ENCODE measurements at regions not wholly inside any gene's neighbourhood (a gene's known extent, or its start where the extent isn't known, plus 50 kb on each side); places are given as distances from the start of the nearest gene placed in this dataset.

DNA sequence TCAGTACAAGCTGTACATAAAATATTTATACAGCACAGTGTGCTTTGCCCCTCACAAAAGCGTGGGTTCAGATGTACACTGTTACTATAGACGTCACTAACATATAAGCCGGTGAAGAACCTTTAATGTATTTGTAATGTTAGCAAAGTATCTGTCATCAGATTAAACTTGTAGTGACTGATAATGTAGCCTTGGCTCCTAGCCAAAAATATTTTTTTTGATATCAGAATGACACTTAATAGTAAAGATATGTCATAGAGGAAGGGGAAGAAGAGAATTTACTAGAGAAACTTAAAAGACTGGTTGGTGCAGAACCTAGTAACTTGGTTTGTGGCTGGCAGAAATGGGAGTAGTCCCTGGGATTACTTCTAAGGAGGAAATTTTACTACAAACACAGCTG, 258.7 kb upstream of the DMRT1 start:
- Histone ChIP-seq H3K4me1 (no peaks in the 10 kb centered on the region), H3K9me3 (no peaks in the 10 kb centered on the region), H3K27ac (no peak overlapping the region), H3K27me3 (no peaks in the 10 kb centered on the region), H3K4me3 (no peak overlapping the region), H3K36me3 (no peaks in the 10 kb centered on the region), H3K9ac (ENCODE audit: low read depth in 2 of 2, low read length in 2 of 2) (no peak overlapping the region)
- DNase-seq: no peak
- intact Hi-C loops (cut with DNase I): no loop called here
- TF ChIP-seq, protein P1, sequence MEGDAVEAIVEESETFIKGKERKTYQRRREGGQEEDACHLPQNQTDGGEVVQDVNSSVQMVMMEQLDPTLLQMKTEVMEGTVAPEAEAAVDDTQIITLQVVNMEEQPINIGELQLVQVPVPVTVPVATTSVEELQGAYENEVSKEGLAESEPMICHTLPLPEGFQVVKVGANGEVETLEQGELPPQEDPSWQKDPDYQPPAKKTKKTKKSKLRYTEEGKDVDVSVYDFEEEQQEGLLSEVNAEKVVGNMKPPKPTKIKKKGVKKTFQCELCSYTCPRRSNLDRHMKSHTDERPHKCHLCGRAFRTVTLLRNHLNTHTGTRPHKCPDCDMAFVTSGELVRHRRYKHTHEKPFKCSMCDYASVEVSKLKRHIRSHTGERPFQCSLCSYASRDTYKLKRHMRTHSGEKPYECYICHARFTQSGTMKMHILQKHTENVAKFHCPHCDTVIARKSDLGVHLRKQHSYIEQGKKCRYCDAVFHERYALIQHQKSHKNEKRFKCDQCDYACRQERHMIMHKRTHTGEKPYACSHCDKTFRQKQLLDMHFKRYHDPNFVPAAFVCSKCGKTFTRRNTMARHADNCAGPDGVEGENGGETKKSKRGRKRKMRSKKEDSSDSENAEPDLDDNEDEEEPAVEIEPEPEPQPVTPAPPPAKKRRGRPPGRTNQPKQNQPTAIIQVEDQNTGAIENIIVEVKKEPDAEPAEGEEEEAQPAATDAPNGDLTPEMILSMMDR (IDR thresholded peaks at IDR 0.05): no peak

DNA sequence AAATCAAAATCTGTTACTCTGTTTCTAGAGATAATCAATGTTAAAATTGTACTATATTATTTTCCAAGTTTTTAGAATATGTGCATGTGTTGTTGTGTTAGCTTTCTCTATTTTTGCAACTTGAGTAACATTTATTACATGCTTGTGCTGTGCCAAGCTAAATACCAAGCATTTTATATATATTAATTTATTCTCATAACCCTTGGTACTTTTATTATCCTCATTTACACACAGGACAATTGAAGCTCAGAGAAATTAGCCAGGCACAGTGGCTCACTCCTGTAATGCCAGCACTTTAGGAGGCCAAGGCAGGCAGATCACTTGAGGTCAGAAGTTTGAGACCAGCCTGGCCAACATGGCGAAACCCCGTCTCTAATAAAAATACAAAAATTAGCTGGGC, 254.0 kb upstream of the DMRT1 start:
- no peak overlapping the region for H3K27ac ChIP-seq
- intact Hi-C loops (cut with DNase I): no loop called here
- no peak for DNase-seq

DNA sequence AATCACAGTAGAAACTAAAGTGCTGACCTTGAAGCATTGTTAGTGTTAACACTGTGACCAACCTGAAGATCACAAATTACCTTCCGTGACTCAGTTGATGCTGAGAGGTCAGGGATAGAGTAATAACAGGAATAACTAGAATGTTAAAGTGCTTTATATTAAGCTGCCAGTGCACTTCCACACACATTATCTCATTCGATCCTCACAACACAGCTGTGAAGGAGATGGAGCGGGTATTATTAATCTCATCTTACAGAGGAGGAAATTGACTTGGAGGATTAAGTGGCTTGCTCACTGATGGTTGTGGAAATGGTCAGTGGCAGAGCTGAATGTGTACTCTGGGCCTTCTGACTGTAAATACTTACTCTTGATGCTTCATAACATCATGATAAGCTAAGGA, 252.5 kb upstream of the DMRT1 start:
- no peak overlapping the region for H3K4me3 ChIP-seq
- intact Hi-C loops (cut with DNase I): no loop called here
- H3K36me3 ChIP-seq: no peaks in the 10 kb centered on the region
- no peaks in the 10 kb centered on the region for H3K27me3 ChIP-seq
- no peaks in the 10 kb centered on the region for H3K4me1 ChIP-seq
- DNase-seq: no peak
- no peak overlapping the region for H3K27ac ChIP-seq
- no peak overlapping the region for H3K9ac ChIP-seq (ENCODE audit: low read depth in 2 of 2, low read length in 2 of 2)
- no peaks in the 10 kb centered on the region for H3K9me3 ChIP-seq
- TF ChIP-seq, protein P1 (IDR thresholded peaks at IDR 0.05): no peak

More for the DNA sequence above, 254.0 kb upstream of the DMRT1 start:
- Histone ChIP-seq H3K36me3 (no peaks in the 10 kb centered on the region), H3K9ac (ENCODE audit: low read depth in 2 of 2, low read length in 2 of 2) (no peak overlapping the region), H3K4me1 (no peaks in the 10 kb centered on the region), H3K9me3 (no peaks in the 10 kb centered on the region), H3K27me3 (no peaks in the 10 kb centered on the region), H3K4me3 (no peak overlapping the region)
- TF ChIP-seq, protein P1 (IDR thresholded peaks at IDR 0.05): no peak

DNA sequence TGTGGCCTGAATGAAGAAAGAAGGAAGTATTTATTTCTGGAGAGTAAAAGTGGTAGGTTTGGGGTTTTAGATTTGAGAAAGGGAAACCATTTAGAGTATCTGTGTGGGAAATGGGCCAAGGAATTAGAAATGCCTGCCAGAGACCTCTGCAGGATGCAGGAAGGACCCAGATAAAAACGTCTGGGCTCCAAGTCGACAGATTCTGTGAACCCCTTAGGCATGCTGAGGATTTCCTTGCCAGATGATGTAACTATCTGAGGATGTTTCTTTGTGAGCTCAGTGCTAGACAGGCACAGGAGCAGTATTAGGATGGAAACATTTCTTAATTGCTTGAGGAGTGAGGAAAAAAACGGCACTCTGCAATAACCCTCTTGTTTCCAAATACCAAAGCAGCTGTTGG, 251.8 kb upstream of the DMRT1 start:
- TF ChIP-seq, protein P1 (IDR thresholded peaks at IDR 0.05): no peak
- no peak overlapping the region for H3K9ac ChIP-seq (ENCODE audit: low read depth in 2 of 2, low read length in 2 of 2)
- H3K27ac ChIP-seq: no peak overlapping the region
- H3K27me3 ChIP-seq: no peaks in the 10 kb centered on the region
- H3K4me1 ChIP-seq: no peaks in the 10 kb centered on the region
- no peak for DNase-seq
- no peaks in the 10 kb centered on the region for H3K9me3 ChIP-seq
- H3K36me3 ChIP-seq: no peaks in the 10 kb centered on the region
- no peak overlapping the region for H3K4me3 ChIP-seq
- intact Hi-C loops (cut with DNase I): no loop called here

DNA sequence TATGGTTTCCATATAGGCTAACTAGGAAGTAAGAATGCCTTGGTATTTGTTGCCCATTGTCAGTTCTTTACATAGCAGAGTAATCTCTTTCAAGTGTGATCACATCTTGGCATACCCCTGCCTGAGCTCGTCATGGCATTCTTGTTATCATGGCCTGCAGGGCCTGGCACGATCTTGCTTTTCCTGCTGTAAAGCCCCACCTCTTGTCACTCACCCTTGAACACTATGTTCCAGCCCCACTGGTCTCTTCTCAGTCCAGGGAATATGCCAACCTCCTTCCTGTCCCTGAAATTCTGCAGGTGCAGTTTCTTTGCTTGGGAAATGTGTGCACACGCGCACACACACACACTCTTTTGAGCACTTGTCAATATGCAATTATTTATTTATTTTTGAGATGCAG, 250.2 kb upstream of the DMRT1 start:
- Histone ChIP-seq H3K9me3 (no peaks in the 10 kb centered on the region), H3K4me1 (no peaks in the 10 kb centered on the region), H3K27ac (peak overlapping the region; percentile 41), H3K27me3 (no peaks in the 10 kb centered on the region), H3K9ac (ENCODE audit: low read depth in 2 of 2, low read length in 2 of 2) (no peak overlapping the region), H3K4me3 (no peak overlapping the region), H3K36me3 (no peaks in the 10 kb centered on the region)
- intact Hi-C loops (cut with DNase I): no loop called here
- DNase-seq: peak; percentile 80
- TF ChIP-seq, protein P1 (IDR thresholded peaks at IDR 0.05): no peak

DNA sequence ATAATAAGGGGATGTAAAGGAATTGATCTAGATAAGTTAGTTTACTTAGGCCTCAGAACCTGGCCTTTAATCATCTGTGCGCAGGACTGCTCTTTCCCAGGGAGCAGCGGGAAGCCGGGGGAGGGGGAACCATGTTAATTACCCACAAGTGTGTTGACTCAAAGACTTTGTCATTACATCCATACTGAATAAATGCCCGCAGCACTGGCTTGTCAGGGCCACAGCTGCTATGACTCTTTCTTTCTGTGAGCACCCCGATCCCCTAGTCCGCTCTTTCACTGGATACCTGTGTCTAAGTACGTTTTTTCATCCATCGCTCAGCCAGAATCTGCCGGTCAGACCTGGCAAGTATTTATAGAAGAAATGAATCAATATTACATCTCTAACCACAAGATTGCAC, 249.3 kb upstream of the DMRT1 start:
- Histone ChIP-seq H3K4me1 (no peaks in the 10 kb centered on the region), H3K27me3 (no peaks in the 10 kb centered on the region), H3K27ac (peak overlapping the region; percentile 41), H3K9me3 (no peaks in the 10 kb centered on the region), H3K9ac (ENCODE audit: low read depth in 2 of 2, low read length in 2 of 2) (no peak overlapping the region), H3K4me3 (no peak overlapping the region), H3K36me3 (no peaks in the 10 kb centered on the region)
- DNase-seq: peak; percentile 74
- TF ChIP-seq, protein P1 (IDR thresholded peaks at IDR 0.05): no peak
- intact Hi-C loops (cut with DNase I): no loop called here

Data from colonic mucosa (tissue), 4 donors.